Memory B cell (primary cell): ENCODE measurements at regions not wholly inside any gene's neighbourhood (a gene's known extent, or its start where the extent isn't known, plus 50 kb on each side); places are given as distances from the start of the nearest gene placed in this dataset.

ENCODE experiments used
- ATAC-seq: fragments of 150-1000 bp; cut with Tn5 transposase; 2 replicates; pipeline ENCODE4 v1.10.0; 2021; ENCODE audit warnings: low read depth, mild to moderate bottlenecking, moderate library complexity
- DNase-seq, 2 donors: peaks; one replicate each; pipeline ENCODE4 v3.0.0; 2022; ENCODE audit warnings: low spot score in 2 of 2
- H3K27ac Mint-ChIP-seq: one replicate; pipeline ENCODE4 v1.8.0; 2022; ENCODE audit warnings: mild to moderate bottlenecking, moderate library complexity, mixed read lengths
- H3K27me3 Mint-ChIP-seq: one replicate; pipeline ENCODE4 v1.8.0; 2022; ENCODE audit warnings: mixed read lengths
- H3K36me3 Mint-ChIP-seq: one replicate; pipeline ENCODE4 v1.8.0; 2022; ENCODE audit warnings: mild to moderate bottlenecking, mixed read lengths
- H3K4me1 Mint-ChIP-seq: one replicate; pipeline ENCODE4 v1.8.0; 2022; ENCODE audit warnings: mixed read lengths
- H3K4me3 Mint-ChIP-seq: one replicate; pipeline ENCODE4 v1.8.0; 2022; ENCODE audit warnings: mild to moderate bottlenecking, moderate library complexity, mixed read lengths
- H3K9me3 Mint-ChIP-seq: one replicate; pipeline ENCODE4 v1.8.0; 2022; ENCODE audit warnings: mixed read lengths

DNA sequence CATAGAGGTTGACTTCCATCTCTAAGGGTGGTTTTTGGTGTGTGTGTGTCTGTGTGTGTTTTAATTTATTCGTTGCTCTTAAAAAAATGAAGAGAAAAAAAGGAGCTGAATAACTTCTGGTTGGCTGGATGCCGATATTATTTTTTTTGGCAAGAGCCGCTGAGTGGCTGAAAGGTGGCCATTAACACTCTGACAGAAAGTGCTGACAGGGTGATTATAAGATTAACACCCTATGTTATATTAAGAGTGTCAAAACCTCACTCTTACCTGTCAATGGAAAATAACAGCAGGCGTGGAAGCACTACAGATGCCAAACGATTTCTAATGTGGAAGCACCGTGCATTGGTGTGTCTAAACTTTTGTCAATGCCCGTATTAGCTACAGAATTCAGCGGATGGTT lies 622.5 kb downstream of the ANKRD50 start:
- Mint-ChIP-seq H3K27me3 (no peaks in the 10 kb centered on the region), H3K4me3 (no peak overlapping the region), H3K36me3 (no peaks in the 10 kb centered on the region), H3K9me3 (peaks cover 2% of the 10 kb centered on the region), H3K4me1 (no peaks in the 10 kb centered on the region), H3K27ac (no peak overlapping the region)
- DNase-seq (no peak), ATAC-seq (no peak)

GRCh38 chr4:124092101-124092500 lies 620.4 kb downstream of the ANKRD50 start:
- ATAC-seq (no peak), DNase-seq (no peak)
- Mint-ChIP-seq H3K36me3 (no peaks in the 10 kb centered on the region), H3K4me1 (no peaks in the 10 kb centered on the region), H3K4me3 (no peak overlapping the region), H3K27me3 (no peaks in the 10 kb centered on the region), H3K9me3 (peaks cover 3% of the 10 kb centered on the region), H3K27ac (no peak overlapping the region)

- ATAC-seq = no peak
- Mint-ChIP-seq H3K4me1 (no peaks in the 10 kb centered on the region), H3K36me3 (no peaks in the 10 kb centered on the region), H3K9me3 (peaks cover 3% of the 10 kb centered on the region), H3K27ac (no peak overlapping the region), H3K4me3 (no peak overlapping the region), H3K27me3 (no peaks in the 10 kb centered on the region)
- no peak for DNase-seq
Observed at GRCh38 chr4:124092541-124092984, 620.0 kb downstream of the ANKRD50 start.

DNA sequence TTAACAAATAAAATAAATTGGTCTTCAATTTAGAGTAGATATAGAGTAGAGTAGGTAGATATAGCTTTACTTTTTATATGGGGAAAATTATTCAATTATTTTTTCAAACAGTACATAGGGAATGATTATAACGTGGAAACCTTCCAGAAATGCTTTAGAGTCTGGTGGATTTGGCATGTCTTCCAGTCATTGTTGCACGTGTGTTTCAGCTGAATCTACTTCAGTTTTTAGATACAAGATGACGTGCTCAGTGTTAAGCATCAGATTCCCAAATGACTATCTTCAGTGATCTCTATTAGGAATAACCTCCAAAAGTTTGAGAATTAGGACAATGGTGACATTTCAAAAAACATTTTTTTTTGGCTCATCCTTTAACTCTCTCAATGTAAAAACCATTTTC lies 616.9 kb downstream of the ANKRD50 start:
- Mint-ChIP-seq H3K27ac (no peak overlapping the region), H3K36me3 (no peaks in the 10 kb centered on the region), H3K9me3 (peaks cover 3% of the 10 kb centered on the region), H3K27me3 (no peaks in the 10 kb centered on the region), H3K4me3 (no peak overlapping the region), H3K4me1 (no peaks in the 10 kb centered on the region)
- no peak for DNase-seq
- no peak for ATAC-seq

GRCh38 chr4:124096290-124096689 lies 616.2 kb downstream of the ANKRD50 start:
- H3K9me3 Mint-ChIP-seq = peaks cover 3% of the 10 kb centered on the region

GRCh38 chr4:124097447-124097846 lies 615.1 kb downstream of the ANKRD50 start:
- H3K27ac Mint-ChIP-seq = no peak overlapping the region
- H3K4me1 Mint-ChIP-seq = no peaks in the 10 kb centered on the region
- no peaks in the 10 kb centered on the region for H3K36me3 Mint-ChIP-seq
- H3K9me3 Mint-ChIP-seq = peaks cover 3% of the 10 kb centered on the region
- H3K4me3 Mint-ChIP-seq = no peak overlapping the region
- H3K27me3 Mint-ChIP-seq = no peaks in the 10 kb centered on the region
- DNase-seq (no peak), ATAC-seq (no peak)

More at GRCh38 chr4:124096290-124096689, 616.2 kb downstream of the ANKRD50 start:
- Mint-ChIP-seq H3K4me1 (no peaks in the 10 kb centered on the region), H3K27ac (no peak overlapping the region), H3K36me3 (no peaks in the 10 kb centered on the region), H3K4me3 (no peak overlapping the region), H3K27me3 (no peaks in the 10 kb centered on the region)
- DNase-seq (no peak), ATAC-seq (no peak)

- H3K9me3 Mint-ChIP-seq = peaks cover 4% of the 10 kb centered on the region
- H3K4me3 Mint-ChIP-seq = no peak overlapping the region
- H3K27ac Mint-ChIP-seq = no peak overlapping the region
- H3K4me1 Mint-ChIP-seq = no peaks in the 10 kb centered on the region
- DNase-seq = no peak
- H3K36me3 Mint-ChIP-seq = no peaks in the 10 kb centered on the region
- ATAC-seq = no peak
- H3K27me3 Mint-ChIP-seq = no peaks in the 10 kb centered on the region
Observed at GRCh38 chr4:124104101-124104500, 608.4 kb downstream of the ANKRD50 start.

GRCh38 chr4:124104628-124105027 lies 607.9 kb downstream of the ANKRD50 start:
- H3K9me3 Mint-ChIP-seq = peaks cover 4% of the 10 kb centered on the region
- no peak for ATAC-seq
- no peaks in the 10 kb centered on the region for H3K27me3 Mint-ChIP-seq

DNA sequence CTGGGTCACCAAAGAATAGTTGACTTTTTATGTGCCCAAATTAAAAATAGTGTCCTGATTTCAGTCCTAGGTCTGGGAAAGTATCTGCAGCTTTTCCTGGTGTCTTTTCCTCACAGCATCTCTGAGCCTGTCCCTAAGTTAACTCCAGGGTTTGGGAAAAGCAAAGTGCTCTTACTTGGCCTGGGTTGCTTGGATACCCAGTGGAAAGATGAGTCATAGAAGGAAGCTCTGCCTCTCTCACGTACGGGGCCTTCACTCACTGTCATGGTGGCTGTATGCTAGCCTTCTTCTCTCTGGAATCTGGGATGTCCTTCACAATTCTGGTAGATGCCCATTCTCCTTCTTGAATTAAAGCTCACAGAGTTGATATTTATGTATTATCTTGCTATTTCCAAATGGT lies 607.3 kb downstream of the ANKRD50 start:
- H3K4me1 Mint-ChIP-seq = no peaks in the 10 kb centered on the region
- no peak for DNase-seq
- H3K4me3 Mint-ChIP-seq = no peak overlapping the region

More at GRCh38 chr4:124104628-124105027, 607.9 kb downstream of the ANKRD50 start:
- H3K4me3 Mint-ChIP-seq = no peak overlapping the region
- no peaks in the 10 kb centered on the region for H3K36me3 Mint-ChIP-seq
- no peaks in the 10 kb centered on the region for H3K4me1 Mint-ChIP-seq
- DNase-seq = no peak
- no peak overlapping the region for H3K27ac Mint-ChIP-seq

DNA sequence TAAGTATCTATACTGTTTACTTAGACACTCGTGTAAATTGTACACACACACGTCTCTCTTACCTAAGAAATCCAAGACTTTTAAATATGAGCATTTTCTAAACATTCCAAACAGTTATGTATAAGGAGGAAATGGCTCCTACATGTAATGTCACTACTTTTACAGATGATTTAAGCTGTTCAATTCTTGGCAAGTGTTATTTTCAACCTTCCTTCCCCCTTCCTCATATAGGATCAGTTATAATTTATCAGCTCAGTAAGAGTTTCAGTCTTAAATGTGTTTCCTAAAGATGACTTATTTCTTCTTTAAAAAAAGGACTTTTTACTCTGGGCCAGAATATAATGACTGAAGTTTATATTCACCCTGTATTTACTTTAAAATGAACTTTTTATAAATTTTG lies 601.1 kb downstream of the ANKRD50 start:
- no peak overlapping the region for H3K27ac Mint-ChIP-seq
- DNase-seq = no peak

More for the DNA sequence above, 607.3 kb downstream of the ANKRD50 start:
- Mint-ChIP-seq H3K27ac (no peak overlapping the region), H3K36me3 (no peaks in the 10 kb centered on the region), H3K9me3 (peaks cover 4% of the 10 kb centered on the region), H3K27me3 (no peaks in the 10 kb centered on the region)
- ATAC-seq = no peak

GRCh38 chr4:124111922-124112321 lies 600.6 kb downstream of the ANKRD50 start:
- no peak overlapping the region for H3K4me3 Mint-ChIP-seq
- no peaks in the 10 kb centered on the region for H3K9me3 Mint-ChIP-seq
- no peaks in the 10 kb centered on the region for H3K27me3 Mint-ChIP-seq
- no peak for DNase-seq
- no peaks in the 10 kb centered on the region for H3K4me1 Mint-ChIP-seq
- ATAC-seq = no peak
- H3K36me3 Mint-ChIP-seq = no peaks in the 10 kb centered on the region
- no peak overlapping the region for H3K27ac Mint-ChIP-seq

More for the DNA sequence above, 601.1 kb downstream of the ANKRD50 start:
- H3K27me3 Mint-ChIP-seq = no peaks in the 10 kb centered on the region
- ATAC-seq = no peak
- no peaks in the 10 kb centered on the region for H3K9me3 Mint-ChIP-seq
- H3K36me3 Mint-ChIP-seq = no peaks in the 10 kb centered on the region
- H3K4me1 Mint-ChIP-seq = no peaks in the 10 kb centered on the region
- no peak overlapping the region for H3K4me3 Mint-ChIP-seq

DNA sequence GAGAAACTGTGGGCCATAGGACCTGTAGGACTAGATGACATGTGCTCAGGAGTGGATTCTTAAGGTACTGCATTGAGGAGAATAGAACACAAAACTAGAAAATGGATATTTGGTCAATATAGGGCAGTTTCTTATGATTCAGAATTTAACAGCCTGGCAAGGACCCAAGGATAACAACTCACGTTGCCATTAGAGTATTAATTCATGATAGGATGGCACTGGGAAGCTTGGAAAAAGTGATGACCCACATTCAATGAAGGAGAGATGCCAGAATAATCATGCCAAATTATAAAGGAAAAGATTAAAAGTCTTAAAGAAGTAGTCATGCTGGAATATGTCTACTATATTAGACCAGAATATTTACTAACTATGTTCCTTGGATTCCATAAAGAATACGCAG lies 594.5 kb downstream of the ANKRD50 start:
- Mint-ChIP-seq H3K27me3 (no peaks in the 10 kb centered on the region), H3K9me3 (no peaks in the 10 kb centered on the region), H3K36me3 (no peaks in the 10 kb centered on the region), H3K4me3 (no peak overlapping the region), H3K4me1 (no peaks in the 10 kb centered on the region), H3K27ac (no peak overlapping the region)
- ATAC-seq (no peak), DNase-seq (no peak)

- ATAC-seq (no peak), DNase-seq (no peak)
- H3K4me3 Mint-ChIP-seq = no peak overlapping the region
- H3K27me3 Mint-ChIP-seq = no peaks in the 10 kb centered on the region
- H3K36me3 Mint-ChIP-seq = no peaks in the 10 kb centered on the region
- H3K27ac Mint-ChIP-seq = no peak overlapping the region
- no peaks in the 10 kb centered on the region for H3K4me1 Mint-ChIP-seq
- no peaks in the 10 kb centered on the region for H3K9me3 Mint-ChIP-seq
Observed at GRCh38 chr4:124121461-124121971, 591.0 kb downstream of the ANKRD50 start.

DNA sequence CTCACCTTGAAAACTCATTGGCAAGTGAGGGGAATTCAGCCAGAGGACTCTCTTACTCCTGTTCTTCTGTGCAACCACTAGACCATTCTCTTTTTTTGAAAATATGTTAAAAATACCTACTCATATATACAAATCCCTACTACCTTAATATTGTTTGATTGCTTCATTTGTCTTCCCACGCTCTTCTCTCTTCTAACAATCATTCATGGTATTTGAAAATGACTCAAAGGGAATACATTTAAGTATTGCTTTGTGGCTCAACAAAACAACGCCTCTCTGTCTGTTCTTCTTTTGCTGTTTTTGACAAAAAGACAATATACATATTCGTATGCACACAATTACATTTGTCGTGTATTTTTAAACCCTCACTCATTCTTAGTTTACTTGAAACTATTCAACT lies 589.4 kb downstream of the ANKRD50 start:
- Mint-ChIP-seq H3K4me3 (no peak overlapping the region), H3K4me1 (no peaks in the 10 kb centered on the region), H3K27me3 (no peaks in the 10 kb centered on the region), H3K36me3 (no peaks in the 10 kb centered on the region), H3K27ac (no peak overlapping the region), H3K9me3 (no peaks in the 10 kb centered on the region)
- ATAC-seq = no peak
- no peak for DNase-seq

GRCh38 chr4:124123721-124124120 lies 588.8 kb downstream of the ANKRD50 start:
- DNase-seq = no peak
- H3K4me1 Mint-ChIP-seq = no peaks in the 10 kb centered on the region
- no peaks in the 10 kb centered on the region for H3K36me3 Mint-ChIP-seq
- no peak overlapping the region for H3K4me3 Mint-ChIP-seq
- no peaks in the 10 kb centered on the region for H3K27me3 Mint-ChIP-seq
- peaks cover 4% of the 10 kb centered on the region for H3K9me3 Mint-ChIP-seq
- no peak overlapping the region for H3K27ac Mint-ChIP-seq
- no peak for ATAC-seq
